Activated CD8-positive, alpha-beta T cell treated with anti-CD3 and anti-CD28 coated beads, Interleukin-2, amount 10 ng/mL, durations not matched to agents 7 days and 5 days (primary cell): ENCODE measurements at regions not wholly inside any gene's neighbourhood (a gene's known extent, or its start where the extent isn't known, plus 50 kb on each side); places are given as distances from the start of the nearest gene placed in this dataset.
"Not testable (repeated sequence)": the region's sequence is repeated elsewhere in the genome, so short reads cannot be mapped to it uniquely, and the experiment has no call there.

Experiments used
- ATAC-seq: fragments of 150-1000 bp; cut with Tn5 transposase; one replicate; pipeline ENCODE4 v1.10.0; 2021; ENCODE audit warnings: moderate library complexity
- CTCF ChIA-PET: fragments of 350-600 bp; sonication (Branson Sonifier 250); formaldehyde crosslinking; loops from one replicate; lab custom pipeline; 2021; ENCODE audit warnings: antibody characterized with exemption; lab: Charles Lee
- POLR2A ChIA-PET: fragments of 350-600 bp; sonication (Branson Sonifier 250); formaldehyde crosslinking; loops from one replicate; lab custom pipeline; 2021; ENCODE audit warnings: antibody characterized with exemption; lab: Charles Lee
- DNase-seq: peaks from one replicate; pipeline ENCODE4 v3.0.0-alpha.2; 2020
- H3K27ac Mint-ChIP-seq: one replicate; pipeline ENCODE4 v1.8.0; 2021; ENCODE audit warnings: mild to moderate bottlenecking, mixed read lengths
- H3K27me3 Mint-ChIP-seq: one replicate; pipeline ENCODE4 v1.8.0; 2021; ENCODE audit warnings: low read depth, mixed read lengths
- H3K36me3 Mint-ChIP-seq: one replicate; pipeline ENCODE4 v1.8.0; 2021; ENCODE audit warnings: low read depth, mixed read lengths
- H3K4me1 Mint-ChIP-seq: one replicate; pipeline ENCODE4 v1.8.0; 2021; ENCODE audit warnings: low read depth, mixed read lengths
- H3K4me3 Mint-ChIP-seq: one replicate; pipeline ENCODE4 v1.8.0; 2021; ENCODE audit warnings: mild to moderate bottlenecking, mixed read lengths
- H3K9me3 Mint-ChIP-seq: one replicate; pipeline ENCODE4 v1.8.0; 2022; ENCODE audit warnings: mixed read lengths; ENCODE audit not compliant: insufficient read depth

DNA sequence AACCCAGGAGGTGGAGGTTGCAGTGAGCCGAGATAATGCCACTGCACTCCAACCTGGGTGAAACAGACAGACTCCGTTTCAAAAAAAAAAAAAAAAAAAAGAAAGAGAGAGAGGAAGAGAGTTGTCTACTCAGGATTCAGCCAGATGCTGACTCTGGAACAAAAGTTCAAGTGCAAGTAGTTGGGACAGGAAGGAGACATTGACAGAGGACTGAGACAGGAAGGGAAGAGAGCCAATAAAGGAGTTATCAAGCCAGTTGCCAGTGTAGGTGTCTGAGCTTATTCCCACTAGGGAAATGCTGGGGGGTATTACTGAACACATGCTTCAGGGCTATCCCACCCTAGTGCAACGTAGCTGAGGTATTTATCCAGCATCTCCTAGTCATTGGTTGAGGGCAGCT lies 147.7 kb upstream of the SLC1A3 start:
- Mint-ChIP-seq H3K27ac (no peak overlapping the region), H3K36me3 (no peaks in the 10 kb centered on the region), H3K27me3 (peaks cover 3% of the 10 kb centered on the region), H3K4me1 (no peaks in the 10 kb centered on the region), H3K4me3 (no peak overlapping the region), H3K9me3 (no peaks in the 10 kb centered on the region)
- POLR2A ChIA-PET: no interaction called here
- DNase-seq (no peak), ATAC-seq (no peak)
- CTCF ChIA-PET: interaction anchor here (0.9 to 1.5 kb wide), 2 partner anchors 43 to 45 kb away, joined by 3 to 4 read pairs; no protein-coding TSS in a partner anchor

DNA sequence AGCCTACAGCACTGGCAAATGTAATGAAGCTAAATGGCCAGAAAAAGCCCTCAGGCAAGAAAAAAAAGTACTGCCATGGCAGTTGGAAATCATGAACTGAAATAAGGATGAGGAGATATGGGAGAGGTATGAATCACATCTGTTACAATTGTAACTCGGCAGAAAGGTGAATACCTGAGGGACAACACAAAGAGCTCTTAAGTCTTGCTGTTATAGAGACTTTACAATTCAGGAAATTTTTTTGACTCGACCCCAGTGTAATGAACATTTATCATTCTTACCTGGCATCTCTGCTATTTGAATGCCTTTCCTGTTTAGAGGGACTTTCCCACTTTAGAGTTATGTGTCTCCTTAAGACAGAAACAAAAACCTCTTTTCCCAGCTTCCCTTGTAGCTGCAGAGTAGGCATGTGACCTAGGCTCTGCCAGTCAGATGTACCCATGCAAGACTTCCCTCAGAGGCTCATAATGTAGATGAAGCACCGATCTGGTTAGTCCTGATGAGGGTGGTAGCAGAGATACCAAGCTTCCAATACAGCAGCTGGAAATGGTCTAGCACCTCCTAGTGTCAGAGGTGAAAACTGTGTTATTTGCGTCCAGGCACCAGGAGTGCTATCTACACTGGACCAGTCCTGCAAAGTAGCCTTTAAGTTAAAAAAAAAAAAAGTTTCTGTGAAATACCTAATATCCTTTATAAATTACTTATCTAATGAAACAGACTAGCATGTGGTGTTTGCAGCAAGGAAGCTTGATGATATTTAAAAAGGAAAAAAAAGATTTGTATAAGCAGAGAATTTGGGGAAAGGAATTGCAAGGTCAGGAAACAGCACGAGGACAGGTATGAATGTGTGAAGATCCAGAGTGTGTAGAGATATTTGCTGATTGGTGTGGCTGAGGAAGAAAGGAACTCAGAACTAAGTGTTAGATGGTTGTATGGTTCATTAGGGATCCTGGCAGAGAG lies 146.9 kb upstream of the SLC1A3 start:
- no peak for ATAC-seq
- ChIA-PET CTCF (interaction anchor here (0.7 to 1.5 kb wide), 3 partner anchors 24 to 46 kb away, joined by 3 to 4 read pairs (median 3); no protein-coding TSS in a partner anchor), POLR2A (interaction anchor here (0.6 kb wide), 1 partner anchor 57 kb away, joined by 3 read pairs; no protein-coding TSS in a partner anchor)
- Mint-ChIP-seq H3K4me3 (no peak overlapping the region), H3K27me3 (peaks cover 3% of the 10 kb centered on the region), H3K36me3 (no peaks in the 10 kb centered on the region), H3K9me3 (no peaks in the 10 kb centered on the region), H3K27ac (no peak overlapping the region), H3K4me1 (no peaks in the 10 kb centered on the region)
- DNase-seq: no peak

DNA sequence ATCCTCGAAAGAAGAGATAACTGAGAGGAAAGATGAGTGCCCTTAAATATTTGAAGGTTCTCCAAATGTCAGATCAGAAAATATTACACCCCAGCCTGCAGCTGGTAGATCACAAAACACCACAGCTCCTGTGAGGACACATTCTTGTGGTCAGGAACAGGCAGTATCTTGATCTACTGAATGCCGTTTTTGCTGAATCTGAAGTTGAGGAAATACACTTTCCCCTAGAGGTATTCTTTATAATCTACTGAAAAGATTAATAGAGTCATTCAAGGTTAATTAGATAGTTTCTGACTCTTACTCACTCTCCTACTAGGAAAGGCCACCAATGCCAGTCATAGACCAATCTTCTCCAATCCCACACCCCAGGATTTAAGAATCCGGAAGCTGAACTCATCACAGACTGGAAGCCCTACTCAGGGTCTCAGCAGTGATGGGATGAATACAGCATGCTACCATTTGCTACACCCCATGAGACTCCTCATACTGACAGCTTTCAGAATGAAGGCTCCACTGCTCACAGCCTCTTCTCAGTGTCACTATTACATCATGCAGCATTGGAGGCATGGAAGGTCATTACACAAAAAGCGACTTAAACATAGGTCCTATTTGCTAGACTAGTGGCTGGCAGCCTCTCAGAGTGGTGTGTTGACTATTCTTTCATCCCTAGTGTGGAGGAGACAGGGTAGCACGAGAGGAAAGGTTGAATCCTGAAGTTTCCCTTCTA lies 143.9 kb upstream of the SLC1A3 start:
- POLR2A ChIA-PET: no interaction called here

GRCh38 chr5:36475942-36476341 lies 130.5 kb upstream of the SLC1A3 start:
- H3K4me3 Mint-ChIP-seq, H3K36me3 Mint-ChIP-seq, POLR2A ChIA-PET, H3K9me3 Mint-ChIP-seq, DNase-seq, H3K4me1 Mint-ChIP-seq, ATAC-seq, H3K27ac Mint-ChIP-seq, H3K27me3 Mint-ChIP-seq, CTCF ChIA-PET: not testable (repeated sequence)

More for the DNA sequence above, 143.9 kb upstream of the SLC1A3 start:
- Mint-ChIP-seq H3K27me3 (peaks cover 7% of the 10 kb centered on the region), H3K4me1 (no peaks in the 10 kb centered on the region), H3K4me3 (no peak overlapping the region), H3K9me3 (no peaks in the 10 kb centered on the region), H3K27ac (no peak overlapping the region), H3K36me3 (no peaks in the 10 kb centered on the region)
- no peak for DNase-seq
- no peak for ATAC-seq
- CTCF ChIA-PET: interaction anchor here (0.7 kb wide), 1 partner anchor 70 kb away, joined by 3 read pairs; no protein-coding TSS in a partner anchor

DNA sequence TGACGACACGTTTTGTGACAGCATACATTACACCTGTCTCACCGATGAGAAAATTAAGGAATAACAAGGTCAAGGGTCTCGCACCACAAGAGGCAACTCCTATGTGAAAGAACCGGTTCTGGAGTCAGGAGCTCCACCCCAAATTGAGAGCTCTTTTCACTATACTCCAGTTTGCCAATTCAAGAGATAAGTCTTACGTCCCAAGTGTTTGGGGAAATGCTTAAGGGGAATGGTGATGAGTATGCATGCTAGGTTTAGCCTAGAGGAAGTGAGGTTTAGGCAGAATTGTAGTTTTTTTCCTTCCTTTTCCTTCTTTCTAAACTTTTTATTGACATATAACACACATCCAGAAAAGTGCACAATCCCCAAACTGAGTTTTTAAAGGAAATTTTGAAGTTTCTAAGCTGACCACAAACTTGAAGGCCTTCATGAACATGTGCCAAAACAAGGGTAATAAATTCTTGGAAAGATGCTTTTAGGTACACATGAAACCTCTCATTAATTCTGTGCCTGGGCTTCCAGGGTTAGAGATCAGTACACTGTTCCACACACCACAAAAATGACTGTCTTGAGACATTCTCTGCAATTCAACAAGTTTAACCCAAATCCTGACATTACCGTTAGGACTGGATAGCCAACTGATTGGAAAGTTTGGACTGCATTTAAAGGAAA lies 127.6 kb upstream of the SLC1A3 start:
- ATAC-seq (no peak), DNase-seq (no peak)
- Mint-ChIP-seq H3K36me3 (no peaks in the 10 kb centered on the region), H3K9me3 (no peaks in the 10 kb centered on the region), H3K27me3 (no peaks in the 10 kb centered on the region), H3K4me3 (no peak overlapping the region), H3K27ac (no peak overlapping the region), H3K4me1 (no peaks in the 10 kb centered on the region)
- POLR2A ChIA-PET: no interaction called here
- CTCF ChIA-PET: no interaction called here

DNA sequence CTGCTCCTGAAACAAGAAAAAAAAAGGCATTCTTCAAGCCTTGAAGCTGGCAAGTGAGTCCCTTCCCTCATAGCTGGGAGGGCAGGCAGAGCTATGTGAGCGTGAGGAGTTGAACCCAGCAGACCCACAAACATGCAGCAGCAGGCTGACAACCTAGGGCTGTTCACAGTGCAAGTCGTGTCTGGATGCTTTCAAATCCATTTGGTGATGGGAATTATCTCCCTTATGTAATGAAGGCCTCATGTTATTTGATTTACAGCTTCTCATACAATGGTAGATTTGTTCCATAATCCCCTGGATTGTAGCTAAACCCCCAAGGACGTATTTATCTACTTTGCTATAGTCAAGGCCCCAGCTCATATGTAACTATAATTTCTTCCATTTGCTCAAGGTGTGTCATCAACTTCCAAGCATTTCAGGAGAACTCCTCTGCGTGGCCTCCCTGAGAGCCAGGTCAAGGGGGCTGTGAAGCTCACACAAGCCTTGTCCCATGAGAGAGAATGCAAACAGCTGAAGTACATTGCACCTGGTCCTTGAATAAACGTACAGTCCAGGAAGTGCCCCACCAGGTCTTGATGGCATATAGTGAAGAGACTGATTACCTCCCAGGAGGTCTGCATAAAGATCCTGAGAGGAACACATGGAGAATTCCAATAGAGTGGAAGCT lies 124.8 kb upstream of the SLC1A3 start:
- no peak overlapping the region for H3K27ac Mint-ChIP-seq
- ATAC-seq: no peak
- ChIA-PET POLR2A (no interaction called here), CTCF (no interaction called here)
- H3K4me3 Mint-ChIP-seq: no peak overlapping the region
- H3K27me3 Mint-ChIP-seq: no peaks in the 10 kb centered on the region
- H3K36me3 Mint-ChIP-seq: no peaks in the 10 kb centered on the region
- DNase-seq: no peak
- H3K4me1 Mint-ChIP-seq: no peaks in the 10 kb centered on the region
- H3K9me3 Mint-ChIP-seq: no peaks in the 10 kb centered on the region

DNA sequence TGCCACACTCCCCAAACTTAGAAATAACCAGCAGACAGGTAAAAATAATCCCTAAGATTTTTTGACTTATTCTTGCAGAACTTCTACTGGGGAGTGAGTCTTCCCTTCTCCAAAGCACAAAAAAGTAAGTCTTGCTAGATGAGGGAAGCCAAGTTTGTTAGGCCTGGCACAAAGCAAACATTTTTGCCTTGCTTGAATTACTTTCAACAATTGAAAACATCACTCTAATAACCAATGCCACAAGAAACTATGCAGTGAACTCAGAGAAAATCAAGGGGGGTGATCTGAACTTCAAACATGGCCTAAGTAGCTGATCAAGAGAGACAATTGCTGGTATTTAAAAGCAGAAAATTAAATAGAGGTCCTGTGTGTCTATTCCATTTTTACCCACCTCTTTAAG lies 123.6 kb upstream of the SLC1A3 start:
- ChIA-PET CTCF (no interaction called here), POLR2A (no interaction called here)
- H3K4me3 Mint-ChIP-seq: no peak overlapping the region
- H3K9me3 Mint-ChIP-seq: no peaks in the 10 kb centered on the region
- ATAC-seq (no peak), DNase-seq (no peak)
- H3K4me1 Mint-ChIP-seq: no peaks in the 10 kb centered on the region
- no peaks in the 10 kb centered on the region for H3K27me3 Mint-ChIP-seq
- H3K36me3 Mint-ChIP-seq: no peaks in the 10 kb centered on the region
- no peak overlapping the region for H3K27ac Mint-ChIP-seq

GRCh38 chr5:36489505-36489904 lies 116.9 kb upstream of the SLC1A3 start:
- no peak overlapping the region for H3K4me3 Mint-ChIP-seq
- H3K27me3 Mint-ChIP-seq: no peaks in the 10 kb centered on the region
- DNase-seq (no peak), ATAC-seq (no peak)
- CTCF ChIA-PET: no interaction called here
- POLR2A ChIA-PET: no interaction called here
- no peaks in the 10 kb centered on the region for H3K36me3 Mint-ChIP-seq
- no peaks in the 10 kb centered on the region for H3K9me3 Mint-ChIP-seq
- H3K27ac Mint-ChIP-seq: no peak overlapping the region
- H3K4me1 Mint-ChIP-seq: no peaks in the 10 kb centered on the region

- H3K4me1 Mint-ChIP-seq: no peaks in the 10 kb centered on the region
- H3K36me3 Mint-ChIP-seq: no peaks in the 10 kb centered on the region
- no peak overlapping the region for H3K4me3 Mint-ChIP-seq
- H3K9me3 Mint-ChIP-seq: no peaks in the 10 kb centered on the region
- H3K27me3 Mint-ChIP-seq: no peaks in the 10 kb centered on the region
- DNase-seq: no peak
- no peak overlapping the region for H3K27ac Mint-ChIP-seq
- CTCF ChIA-PET: interaction anchor here (1.0 kb wide), 1 partner anchor 10 kb away, joined by 3 read pairs; no protein-coding TSS in a partner anchor
- POLR2A ChIA-PET: no interaction called here
- no peak for ATAC-seq
These were observed 114.5 kb upstream of the SLC1A3 start for GRCh38 chr5:36491856-36492255.

GRCh38 chr5:36492984-36493654 lies 113.3 kb upstream of the SLC1A3 start:
- Mint-ChIP-seq H3K27me3 (no peaks in the 10 kb centered on the region), H3K27ac (no peak overlapping the region), H3K4me3 (no peak overlapping the region), H3K4me1 (no peaks in the 10 kb centered on the region), H3K9me3 (no peaks in the 10 kb centered on the region), H3K36me3 (no peaks in the 10 kb centered on the region)
- ChIA-PET POLR2A (no interaction called here), CTCF (interaction anchor here (1.0 to 1.3 kb wide), 3 partner anchors 8 to 78 kb away, joined by 3 to 4 read pairs (median 4); no protein-coding TSS in a partner anchor)
- ATAC-seq (no peak), DNase-seq (no peak)

GRCh38 chr5:36494028-36494427 lies 112.4 kb upstream of the SLC1A3 start:
- ATAC-seq: no peak
- ChIA-PET POLR2A (no interaction called here), CTCF (interaction anchor here (1.2 to 1.3 kb wide), 2 partner anchors 13 to 79 kb away, joined by 4 read pairs; no protein-coding TSS in a partner anchor)
- no peak overlapping the region for H3K4me3 Mint-ChIP-seq
- no peaks in the 10 kb centered on the region for H3K9me3 Mint-ChIP-seq
- H3K27ac Mint-ChIP-seq: no peak overlapping the region
- no peaks in the 10 kb centered on the region for H3K4me1 Mint-ChIP-seq
- H3K27me3 Mint-ChIP-seq: no peaks in the 10 kb centered on the region
- no peaks in the 10 kb centered on the region for H3K36me3 Mint-ChIP-seq
- DNase-seq: no peak
